T-helper 2 cell treated with Interferon-gamma antibody and Interleukin-4, amounts not matched to agents 5 μg/mL and 100 μg/mL, for 36 hours (primary cell): ENCODE measurements at regions not wholly inside any gene's neighbourhood (a gene's known extent, or its start where the extent isn't known, plus 50 kb on each side); places are given as distances from the start of the nearest gene placed in this dataset.

ENCODE experiments used
- DNase-seq: peaks from one replicate; pipeline ENCODE4 v3.0.0; 2021; ENCODE audit warnings: low spot score
- H3K27ac Mint-ChIP-seq: one replicate; pipeline ENCODE4 v1.8.0; 2021; ENCODE audit warnings: mild to moderate bottlenecking, mixed read lengths
- H3K27me3 Mint-ChIP-seq: one replicate; pipeline ENCODE4 v1.8.0; 2021; ENCODE audit warnings: low read depth, mixed read lengths
- H3K36me3 Mint-ChIP-seq: one replicate; pipeline ENCODE4 v1.8.0; 2021; ENCODE audit warnings: low read depth, mixed read lengths
- H3K4me1 Mint-ChIP-seq: one replicate; pipeline ENCODE4 v1.8.0; 2021; ENCODE audit warnings: low read depth, mixed read lengths
- H3K4me3 Mint-ChIP-seq: one replicate; pipeline ENCODE4 v1.8.0; 2022; ENCODE audit warnings: mild to moderate bottlenecking, moderate library complexity, mixed read lengths
- H3K9me3 Mint-ChIP-seq: one replicate; pipeline ENCODE4 v1.8.0; 2021; ENCODE audit warnings: mixed read lengths

DNA sequence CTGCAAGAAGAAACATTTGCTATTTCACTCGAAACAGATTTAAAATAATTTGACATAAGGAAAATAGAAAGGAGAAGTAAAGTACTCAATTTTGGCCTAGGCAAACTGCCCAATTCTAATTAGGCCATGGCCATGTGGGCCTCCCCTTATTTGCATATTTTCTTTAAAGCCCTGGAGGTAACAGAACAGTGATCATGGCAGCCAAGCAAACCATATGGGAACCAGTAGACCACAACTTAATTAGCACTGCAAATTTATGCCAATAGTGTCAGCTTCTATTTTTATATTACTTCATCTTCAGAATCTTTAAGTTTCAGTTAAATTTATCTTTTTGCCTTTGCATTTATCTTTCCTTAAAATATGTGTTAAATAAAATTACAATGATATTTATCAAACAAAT lies 63.3 kb upstream of the THSD7A start:
- Mint-ChIP-seq H3K9me3 (no peaks in the 10 kb centered on the region), H3K4me3 (no peak overlapping the region), H3K27me3 (no peaks in the 10 kb centered on the region), H3K36me3 (no peaks in the 10 kb centered on the region), H3K4me1 (no peaks in the 10 kb centered on the region), H3K27ac (no peak overlapping the region)
- no peak for DNase-seq

DNA sequence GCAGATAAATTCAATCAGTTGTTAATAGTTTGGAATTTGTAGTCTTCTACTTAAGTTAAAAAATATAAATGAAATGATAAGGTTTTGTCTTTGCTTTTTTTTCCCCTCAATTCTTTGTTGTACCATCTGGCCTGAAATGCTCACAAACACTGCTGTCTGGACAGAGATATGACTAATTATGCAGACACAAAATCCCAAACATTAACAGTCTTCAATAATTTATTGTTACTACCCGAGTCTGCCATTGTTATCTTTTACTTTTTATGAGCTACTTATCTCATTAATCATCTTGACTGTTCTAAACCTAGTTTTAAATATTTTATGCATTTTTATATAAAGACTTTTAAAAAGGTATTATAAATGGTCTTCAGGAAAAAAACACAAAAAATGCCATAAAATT lies 64.7 kb upstream of the THSD7A start:
- H3K4me3 Mint-ChIP-seq = no peak overlapping the region
- no peaks in the 10 kb centered on the region for H3K9me3 Mint-ChIP-seq
- no peaks in the 10 kb centered on the region for H3K4me1 Mint-ChIP-seq
- H3K27me3 Mint-ChIP-seq = no peaks in the 10 kb centered on the region
- DNase-seq = no peak
- no peak overlapping the region for H3K27ac Mint-ChIP-seq
- H3K36me3 Mint-ChIP-seq = no peaks in the 10 kb centered on the region

DNA sequence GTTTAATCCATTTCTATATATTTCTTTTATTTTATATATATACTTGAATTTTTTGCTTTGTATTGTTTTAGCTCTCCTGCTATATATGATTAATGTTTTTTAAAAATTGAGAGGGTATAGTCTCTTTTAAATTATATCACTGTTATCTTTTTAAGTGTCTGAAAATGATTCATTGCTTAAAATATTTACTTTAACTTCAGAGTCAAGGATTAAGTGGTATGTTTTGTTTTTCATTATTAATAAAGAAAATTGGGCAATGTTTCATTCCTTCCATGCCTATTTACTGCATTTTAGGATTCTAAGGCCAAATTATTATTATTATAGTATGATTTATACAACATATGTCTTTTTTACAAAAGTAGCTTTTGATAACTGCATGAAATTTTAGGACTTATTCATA lies 67.2 kb upstream of the THSD7A start:
- Mint-ChIP-seq H3K9me3 (no peaks in the 10 kb centered on the region), H3K27me3 (no peaks in the 10 kb centered on the region), H3K27ac (no peak overlapping the region), H3K4me3 (no peak overlapping the region), H3K4me1 (no peaks in the 10 kb centered on the region), H3K36me3 (no peaks in the 10 kb centered on the region)
- DNase-seq = no peak

DNA sequence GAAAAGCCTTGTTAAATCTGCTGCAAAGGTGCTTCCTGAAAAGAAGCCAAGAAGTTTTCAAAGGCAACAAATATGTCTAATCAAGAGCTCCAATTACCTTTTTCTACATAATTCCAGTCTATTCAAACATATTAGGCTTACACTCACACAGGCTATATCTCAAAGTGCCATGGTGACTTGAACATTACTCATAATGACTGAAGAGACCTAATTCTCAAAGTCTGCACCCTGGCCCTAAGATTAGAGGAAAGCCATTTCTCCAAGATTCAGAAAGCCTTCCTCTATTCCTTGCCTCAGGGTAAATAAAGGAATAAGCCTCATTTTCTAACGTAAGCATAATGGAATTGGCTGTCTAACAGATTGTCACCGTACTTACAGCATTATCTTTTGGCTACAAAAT lies 78.3 kb upstream of the THSD7A start:
- no peak overlapping the region for H3K4me3 Mint-ChIP-seq
- H3K27ac Mint-ChIP-seq = no peak overlapping the region
- H3K4me1 Mint-ChIP-seq = no peaks in the 10 kb centered on the region
- H3K36me3 Mint-ChIP-seq = no peaks in the 10 kb centered on the region
- DNase-seq = no peak
- H3K27me3 Mint-ChIP-seq = no peaks in the 10 kb centered on the region
- no peaks in the 10 kb centered on the region for H3K9me3 Mint-ChIP-seq

DNA sequence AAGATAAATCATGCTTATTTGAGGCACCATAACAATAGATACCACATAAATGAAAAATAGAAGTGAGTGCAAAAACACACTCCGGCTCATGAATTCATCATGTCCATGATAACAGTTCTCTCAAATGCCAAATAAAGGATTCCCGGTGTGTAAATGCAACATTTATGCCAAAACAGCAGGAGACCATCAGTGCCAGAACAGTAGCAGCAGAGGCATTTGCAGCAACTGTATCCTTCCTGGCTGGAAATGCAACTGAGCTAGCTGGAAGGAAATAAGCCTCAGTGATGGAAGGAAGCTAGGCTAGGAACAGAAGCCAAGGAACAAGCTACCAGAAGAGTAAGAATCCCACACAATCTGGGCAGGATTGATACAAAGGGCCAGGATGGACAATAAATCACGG lies 79.9 kb upstream of the THSD7A start:
- Mint-ChIP-seq H3K9me3 (no peaks in the 10 kb centered on the region), H3K4me1 (no peaks in the 10 kb centered on the region), H3K27me3 (no peaks in the 10 kb centered on the region), H3K4me3 (no peak overlapping the region), H3K27ac (no peak overlapping the region), H3K36me3 (no peaks in the 10 kb centered on the region)
- DNase-seq = no peak

DNA sequence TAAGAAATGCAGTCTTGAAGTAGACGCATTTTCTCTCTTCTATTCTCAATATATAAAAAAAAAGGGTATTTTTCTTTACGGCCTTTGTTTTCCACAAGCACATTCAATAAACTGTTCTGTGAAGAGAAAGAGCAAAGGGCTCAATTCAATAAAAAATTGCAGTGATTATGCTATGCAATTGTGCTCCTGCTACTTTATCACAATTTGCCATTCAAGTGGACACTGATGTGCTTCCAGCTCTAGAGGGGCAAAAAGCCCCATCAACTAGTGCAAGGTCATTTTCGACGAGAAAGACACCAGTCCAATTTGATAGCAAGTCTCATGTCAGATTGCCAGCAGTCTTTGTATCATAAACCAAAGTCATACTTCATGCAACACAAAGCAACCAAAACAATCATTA lies 82.6 kb upstream of the THSD7A start:
- Mint-ChIP-seq H3K36me3 (no peaks in the 10 kb centered on the region), H3K27ac (no peak overlapping the region)

DNA sequence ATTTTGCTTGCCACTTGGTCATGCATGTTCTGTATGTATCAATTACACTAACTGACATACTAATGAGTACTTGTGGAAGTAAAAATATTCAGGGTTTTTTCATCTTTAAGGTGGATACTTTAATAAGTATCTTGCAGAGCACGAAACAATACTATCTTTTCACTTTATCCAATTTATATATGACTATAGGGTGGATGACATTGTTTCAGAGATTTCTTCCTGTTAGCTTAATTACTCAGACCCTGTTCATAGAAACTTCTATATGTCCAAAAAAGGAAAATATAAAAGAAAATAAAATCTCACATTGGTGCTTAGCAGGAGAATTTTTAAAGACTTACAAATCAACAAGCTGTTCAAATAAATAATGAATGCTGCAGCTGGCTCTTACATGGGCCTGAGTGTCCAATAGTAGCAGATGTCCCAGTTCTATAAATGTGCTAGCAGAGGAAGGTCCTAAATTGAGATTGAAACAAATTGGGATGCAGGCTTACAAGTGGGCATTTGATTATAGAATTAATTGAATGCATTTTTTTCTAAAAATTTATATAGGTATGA lies 91.5 kb upstream of the THSD7A start:
- no peak for DNase-seq
- H3K36me3 Mint-ChIP-seq = no peaks in the 10 kb centered on the region
- no peaks in the 10 kb centered on the region for H3K27me3 Mint-ChIP-seq
- no peaks in the 10 kb centered on the region for H3K9me3 Mint-ChIP-seq
- H3K27ac Mint-ChIP-seq = no peak overlapping the region
- H3K4me3 Mint-ChIP-seq = no peak overlapping the region
- H3K4me1 Mint-ChIP-seq = no peaks in the 10 kb centered on the region

More for the DNA sequence above, 82.6 kb upstream of the THSD7A start:
- Mint-ChIP-seq H3K4me3 (no peak overlapping the region), H3K4me1 (no peaks in the 10 kb centered on the region), H3K27me3 (no peaks in the 10 kb centered on the region), H3K9me3 (no peaks in the 10 kb centered on the region)
- no peak for DNase-seq

DNA sequence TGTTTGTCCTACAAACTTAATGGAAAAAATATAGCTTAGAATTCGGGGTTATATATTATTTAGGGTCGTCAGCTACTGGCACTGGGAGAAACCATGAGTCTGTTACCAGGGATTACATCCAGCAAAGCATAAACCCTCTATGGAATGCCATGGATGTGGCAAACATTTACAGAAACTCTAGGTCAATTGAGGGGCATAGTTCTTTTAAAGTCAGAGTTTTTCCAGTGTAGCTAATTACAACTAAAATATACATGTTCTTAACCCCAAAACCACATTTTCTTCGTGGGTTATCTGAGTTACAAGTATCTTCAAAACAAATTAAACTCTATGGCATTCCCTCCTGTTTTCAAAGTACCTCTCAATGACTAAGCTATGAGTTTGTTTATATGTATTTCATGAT lies 99.3 kb upstream of the THSD7A start:
- no peaks in the 10 kb centered on the region for H3K27me3 Mint-ChIP-seq
- no peaks in the 10 kb centered on the region for H3K4me1 Mint-ChIP-seq
- H3K36me3 Mint-ChIP-seq = no peaks in the 10 kb centered on the region
- H3K9me3 Mint-ChIP-seq = no peaks in the 10 kb centered on the region
- no peak overlapping the region for H3K4me3 Mint-ChIP-seq
- H3K27ac Mint-ChIP-seq = no peak overlapping the region
- no peak for DNase-seq

DNA sequence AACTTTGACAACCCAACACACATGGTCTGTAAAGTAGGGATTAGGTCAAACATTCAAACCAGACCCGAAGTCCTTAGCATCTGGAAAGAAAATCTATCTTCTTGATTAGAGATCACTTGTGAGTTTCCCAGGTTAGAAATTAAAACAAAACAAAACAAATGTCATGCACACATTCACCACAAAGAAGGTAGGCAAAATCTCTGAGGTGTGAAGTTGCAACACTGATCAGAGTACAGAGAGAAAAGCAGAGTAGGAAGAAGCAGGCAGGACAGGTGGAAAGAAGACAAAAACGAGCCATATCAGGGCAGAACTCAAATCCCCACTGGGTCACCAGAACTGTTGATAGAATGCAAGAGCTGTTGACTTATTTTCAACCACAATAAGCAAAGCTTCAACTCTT lies 102.8 kb upstream of the THSD7A start:
- Mint-ChIP-seq H3K36me3 (no peaks in the 10 kb centered on the region), H3K4me3 (no peak overlapping the region), H3K9me3 (no peaks in the 10 kb centered on the region), H3K27me3 (no peaks in the 10 kb centered on the region), H3K4me1 (no peaks in the 10 kb centered on the region), H3K27ac (no peak overlapping the region)
- DNase-seq = no peak

DNA sequence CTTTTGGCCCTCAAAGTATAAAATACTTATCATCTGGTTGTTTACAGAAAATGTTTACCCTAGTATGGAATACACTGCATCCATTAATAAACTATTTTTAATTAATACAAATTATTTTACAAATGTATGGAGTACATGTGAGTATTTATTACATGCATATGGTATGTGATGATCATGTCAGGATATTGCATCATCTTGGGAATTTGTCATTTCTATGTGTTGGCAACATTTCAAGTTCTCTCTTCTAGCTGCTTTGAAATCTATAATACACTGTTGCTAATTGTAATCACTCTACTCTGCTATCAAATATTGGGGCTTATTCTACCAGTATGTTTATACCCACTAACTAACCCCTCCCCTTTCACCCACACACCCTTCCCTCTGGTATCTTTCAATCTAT lies 103.9 kb upstream of the THSD7A start:
- H3K4me1 Mint-ChIP-seq = no peaks in the 10 kb centered on the region
- DNase-seq = no peak
- H3K27ac Mint-ChIP-seq = no peak overlapping the region
- H3K9me3 Mint-ChIP-seq = no peaks in the 10 kb centered on the region
- H3K36me3 Mint-ChIP-seq = no peaks in the 10 kb centered on the region
- no peaks in the 10 kb centered on the region for H3K27me3 Mint-ChIP-seq
- H3K4me3 Mint-ChIP-seq = no peak overlapping the region

DNA sequence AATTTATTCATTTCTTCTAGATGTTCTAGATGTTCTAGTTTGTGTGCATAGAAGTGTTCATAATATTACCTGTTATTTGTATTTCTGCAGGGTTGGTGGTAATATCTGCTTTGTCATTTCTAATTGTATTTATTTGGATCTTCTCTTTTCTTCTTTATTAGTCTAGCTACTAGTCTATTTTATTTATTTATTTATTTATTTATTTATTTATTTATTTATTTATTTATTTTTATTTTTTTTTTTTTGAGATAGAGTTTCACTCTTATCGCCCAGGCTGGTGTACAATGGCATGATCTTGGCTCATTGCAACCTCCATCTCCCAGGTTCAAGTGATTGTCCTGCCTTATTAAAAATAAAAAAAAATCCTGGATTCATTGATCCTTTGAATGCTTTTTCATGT lies 114.8 kb upstream of the THSD7A start:
- Mint-ChIP-seq H3K4me1 (no peaks in the 10 kb centered on the region), H3K36me3 (no peaks in the 10 kb centered on the region), H3K9me3 (no peaks in the 10 kb centered on the region), H3K27ac (no peak overlapping the region), H3K27me3 (no peaks in the 10 kb centered on the region), H3K4me3 (no peak overlapping the region)
- DNase-seq = no peak

DNA sequence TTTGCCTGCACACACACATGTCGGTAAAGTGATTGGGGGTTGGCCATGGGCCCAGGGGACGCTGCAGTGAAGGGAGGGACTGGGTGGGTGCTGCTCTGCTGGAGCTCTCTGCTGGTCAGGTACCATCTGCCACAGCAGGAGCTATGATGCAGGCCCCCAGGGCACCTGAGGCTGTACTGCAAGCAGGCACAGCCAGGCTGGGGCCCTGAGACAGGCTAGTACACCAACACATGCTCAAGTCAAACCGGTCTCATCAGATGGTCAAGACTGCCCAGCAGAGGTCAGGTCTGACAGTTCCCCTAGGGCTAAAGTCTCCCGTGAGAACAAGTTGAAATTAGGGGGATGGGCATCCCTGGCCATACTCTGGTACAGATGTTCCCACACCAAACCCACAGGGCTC lies 118.3 kb upstream of the THSD7A start:
- no peak overlapping the region for H3K4me3 Mint-ChIP-seq
- H3K4me1 Mint-ChIP-seq = no peaks in the 10 kb centered on the region
- no peaks in the 10 kb centered on the region for H3K9me3 Mint-ChIP-seq
- H3K27me3 Mint-ChIP-seq = no peaks in the 10 kb centered on the region
- DNase-seq = no peak
- no peaks in the 10 kb centered on the region for H3K36me3 Mint-ChIP-seq
- no peak overlapping the region for H3K27ac Mint-ChIP-seq

DNA sequence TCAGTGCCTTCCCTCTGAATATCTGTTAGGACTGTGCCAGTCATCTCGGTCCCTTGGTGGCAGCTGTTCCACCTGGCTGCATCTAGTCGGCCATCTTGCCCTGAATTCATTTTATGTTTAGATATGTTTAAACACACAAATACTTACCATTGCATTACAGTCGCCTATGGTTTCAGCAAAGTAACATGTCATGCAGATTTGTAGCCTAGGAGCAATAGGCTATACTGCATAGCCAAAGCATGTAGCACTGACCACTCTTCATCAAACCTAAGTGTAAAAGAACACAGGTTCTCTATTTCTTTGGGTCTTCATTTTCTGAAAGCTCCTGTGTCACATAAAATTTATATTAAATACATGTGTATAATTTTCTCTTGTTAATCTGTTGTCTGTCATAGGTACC lies 118.9 kb upstream of the THSD7A start:
- Mint-ChIP-seq H3K36me3 (no peaks in the 10 kb centered on the region), H3K27ac (no peak overlapping the region), H3K4me3 (no peak overlapping the region), H3K9me3 (no peaks in the 10 kb centered on the region), H3K27me3 (no peaks in the 10 kb centered on the region), H3K4me1 (no peaks in the 10 kb centered on the region)
- DNase-seq = no peak

DNA sequence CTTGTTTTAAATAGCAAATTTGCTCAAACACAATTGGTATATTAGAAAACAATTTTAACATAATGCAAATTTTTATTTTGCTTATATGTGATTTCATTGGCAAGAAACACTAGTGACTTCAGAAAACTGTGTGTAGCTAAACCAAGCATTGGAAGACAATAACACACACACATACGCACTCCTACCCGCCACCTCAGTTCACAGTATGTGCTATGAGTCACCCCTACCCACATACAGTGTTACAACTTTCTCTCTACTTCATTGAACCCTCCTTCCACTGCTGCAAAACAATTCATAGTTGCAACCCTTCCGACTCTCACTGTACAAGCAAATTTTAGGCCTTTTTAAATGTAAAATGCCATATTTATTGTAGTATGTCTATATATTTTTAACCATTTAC lies 119.9 kb upstream of the THSD7A start:
- no peaks in the 10 kb centered on the region for H3K36me3 Mint-ChIP-seq
- no peaks in the 10 kb centered on the region for H3K4me1 Mint-ChIP-seq
- no peak overlapping the region for H3K4me3 Mint-ChIP-seq
- no peak overlapping the region for H3K27ac Mint-ChIP-seq
- no peaks in the 10 kb centered on the region for H3K9me3 Mint-ChIP-seq
- no peak for DNase-seq
- no peaks in the 10 kb centered on the region for H3K27me3 Mint-ChIP-seq

DNA sequence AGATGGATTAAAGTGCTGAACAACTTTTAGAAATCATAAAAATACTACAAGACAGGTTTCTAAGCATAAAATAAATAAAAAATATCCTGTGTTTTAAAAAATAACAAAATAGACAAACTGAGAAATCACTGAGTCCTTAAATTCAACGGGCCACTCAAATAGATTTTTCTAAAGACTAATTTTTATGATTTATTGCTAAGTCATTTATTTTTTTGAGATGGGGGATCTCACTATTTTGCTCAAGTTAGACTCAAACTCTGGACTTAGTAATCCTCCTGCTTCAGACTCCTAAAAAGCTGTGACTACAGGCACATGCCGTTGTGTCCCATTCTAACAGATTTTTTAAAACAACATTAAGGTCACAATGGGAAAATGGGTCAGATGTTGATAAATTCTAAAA lies 121.0 kb upstream of the THSD7A start:
- H3K36me3 Mint-ChIP-seq = no peaks in the 10 kb centered on the region
- H3K9me3 Mint-ChIP-seq = no peaks in the 10 kb centered on the region
- DNase-seq = no peak
- no peaks in the 10 kb centered on the region for H3K4me1 Mint-ChIP-seq
- H3K27me3 Mint-ChIP-seq = no peaks in the 10 kb centered on the region
- H3K27ac Mint-ChIP-seq = no peak overlapping the region
- no peak overlapping the region for H3K4me3 Mint-ChIP-seq
